ENCODE measurements at regions not wholly inside any gene's neighbourhood (a gene's known extent, or its start where the extent isn't known, plus 50 kb on each side); places are given as distances from the start of the nearest gene placed in this dataset.
"Not testable (repeated sequence)": the region's sequence is repeated elsewhere in the genome, so short reads cannot be mapped to it uniquely, and the experiment has no call there.

- Mint-ChIP-seq H3K36me3 (no peaks in the 10 kb centered on the region), H3K27ac (no peak overlapping the region), H3K9me3 (peaks cover 24% of the 10 kb centered on the region), H3K4me1 (no peaks in the 10 kb centered on the region), H3K4me3 (no peak overlapping the region), H3K27me3 (ENCODE audit: low read depth) (no peaks in the 10 kb centered on the region)
- TF ChIP-seq, protein P1, sequence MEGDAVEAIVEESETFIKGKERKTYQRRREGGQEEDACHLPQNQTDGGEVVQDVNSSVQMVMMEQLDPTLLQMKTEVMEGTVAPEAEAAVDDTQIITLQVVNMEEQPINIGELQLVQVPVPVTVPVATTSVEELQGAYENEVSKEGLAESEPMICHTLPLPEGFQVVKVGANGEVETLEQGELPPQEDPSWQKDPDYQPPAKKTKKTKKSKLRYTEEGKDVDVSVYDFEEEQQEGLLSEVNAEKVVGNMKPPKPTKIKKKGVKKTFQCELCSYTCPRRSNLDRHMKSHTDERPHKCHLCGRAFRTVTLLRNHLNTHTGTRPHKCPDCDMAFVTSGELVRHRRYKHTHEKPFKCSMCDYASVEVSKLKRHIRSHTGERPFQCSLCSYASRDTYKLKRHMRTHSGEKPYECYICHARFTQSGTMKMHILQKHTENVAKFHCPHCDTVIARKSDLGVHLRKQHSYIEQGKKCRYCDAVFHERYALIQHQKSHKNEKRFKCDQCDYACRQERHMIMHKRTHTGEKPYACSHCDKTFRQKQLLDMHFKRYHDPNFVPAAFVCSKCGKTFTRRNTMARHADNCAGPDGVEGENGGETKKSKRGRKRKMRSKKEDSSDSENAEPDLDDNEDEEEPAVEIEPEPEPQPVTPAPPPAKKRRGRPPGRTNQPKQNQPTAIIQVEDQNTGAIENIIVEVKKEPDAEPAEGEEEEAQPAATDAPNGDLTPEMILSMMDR (IDR thresholded peaks at IDR 0.05; ENCODE audit: unreplicated experiment) = no peak
- no peak for DNase-seq (ENCODE audit: low spot score in 2 of 2, unreplicated experiment in 2 of 2)
These were observed 786.3 kb downstream of the SORCS1 start for GRCh38 chr10:106378251-106378650.

DNA sequence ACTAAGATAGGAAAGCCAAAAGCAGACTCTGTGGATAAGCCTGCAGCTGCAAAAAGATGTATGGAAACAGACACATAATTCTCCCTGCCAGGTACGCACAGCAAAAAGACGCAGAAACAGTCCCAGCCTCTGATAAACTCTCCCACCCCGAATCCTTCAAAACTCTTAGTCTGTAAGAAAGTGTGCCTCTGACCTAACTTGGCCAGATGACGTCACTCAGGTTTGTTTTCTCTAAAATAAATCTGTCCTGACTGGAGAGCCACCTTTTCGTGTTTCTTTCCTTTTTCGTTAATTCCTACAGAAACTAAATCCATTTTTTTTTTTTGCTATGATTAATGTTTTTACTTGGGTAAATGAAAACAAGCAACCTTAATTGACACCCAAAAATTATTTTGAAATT lies 793.8 kb downstream of the SORCS1 start:
- no peaks in the 10 kb centered on the region for H3K36me3 Mint-ChIP-seq
- H3K9me3 Mint-ChIP-seq = no peaks in the 10 kb centered on the region
- no peak for DNase-seq (ENCODE audit: low spot score in 2 of 2, unreplicated experiment in 2 of 2)
- TF ChIP-seq, protein P1 (IDR thresholded peaks at IDR 0.05; ENCODE audit: unreplicated experiment) = no peak
- no peak overlapping the region for H3K4me3 Mint-ChIP-seq
- no peaks in the 10 kb centered on the region for H3K4me1 Mint-ChIP-seq
- H3K27me3 Mint-ChIP-seq (ENCODE audit: low read depth) = peaks cover 3% of the 10 kb centered on the region
- no peak overlapping the region for H3K27ac Mint-ChIP-seq

- H3K27me3 Mint-ChIP-seq (ENCODE audit: low read depth) = peaks cover 27% of the 10 kb centered on the region
- no peak overlapping the region for H3K4me3 Mint-ChIP-seq
- TF ChIP-seq, protein P1 (IDR thresholded peaks at IDR 0.05; ENCODE audit: unreplicated experiment) = no peak
- no peaks in the 10 kb centered on the region for H3K36me3 Mint-ChIP-seq
- no peaks in the 10 kb centered on the region for H3K4me1 Mint-ChIP-seq
- H3K27ac Mint-ChIP-seq = no peak overlapping the region
- DNase-seq (ENCODE audit: low spot score in 2 of 2, unreplicated experiment in 2 of 2) = no peak
- no peaks in the 10 kb centered on the region for H3K9me3 Mint-ChIP-seq
These were observed 803.6 kb downstream of the SORCS1 start for GRCh38 chr10:106360870-106361269.

GRCh38 chr10:106355450-106355849 lies 809.1 kb downstream of the SORCS1 start:
- no peak overlapping the region for H3K4me3 Mint-ChIP-seq
- peaks cover 39% of the 10 kb centered on the region for H3K27me3 Mint-ChIP-seq (ENCODE audit: low read depth)
- no peaks in the 10 kb centered on the region for H3K9me3 Mint-ChIP-seq
- TF ChIP-seq, protein P1 (IDR thresholded peaks at IDR 0.05; ENCODE audit: unreplicated experiment) = peak; percentile 17
- no peak overlapping the region for H3K27ac Mint-ChIP-seq
- H3K4me1 Mint-ChIP-seq = no peaks in the 10 kb centered on the region
- no peaks in the 10 kb centered on the region for H3K36me3 Mint-ChIP-seq
- no peak for DNase-seq (ENCODE audit: low spot score in 2 of 2, unreplicated experiment in 2 of 2)

- Mint-ChIP-seq H3K27me3 (ENCODE audit: low read depth) (peaks cover 39% of the 10 kb centered on the region), H3K27ac (no peak overlapping the region), H3K36me3 (no peaks in the 10 kb centered on the region), H3K9me3 (no peaks in the 10 kb centered on the region), H3K4me1 (no peaks in the 10 kb centered on the region), H3K4me3 (no peak overlapping the region)
- DNase-seq (ENCODE audit: low spot score in 2 of 2, unreplicated experiment in 2 of 2) = no peak
- TF ChIP-seq, protein P1 (IDR thresholded peaks at IDR 0.05; ENCODE audit: unreplicated experiment) = no peak
These were observed 815.6 kb downstream of the SORCS1 start for GRCh38 chr10:106348933-106349332.

DNA sequence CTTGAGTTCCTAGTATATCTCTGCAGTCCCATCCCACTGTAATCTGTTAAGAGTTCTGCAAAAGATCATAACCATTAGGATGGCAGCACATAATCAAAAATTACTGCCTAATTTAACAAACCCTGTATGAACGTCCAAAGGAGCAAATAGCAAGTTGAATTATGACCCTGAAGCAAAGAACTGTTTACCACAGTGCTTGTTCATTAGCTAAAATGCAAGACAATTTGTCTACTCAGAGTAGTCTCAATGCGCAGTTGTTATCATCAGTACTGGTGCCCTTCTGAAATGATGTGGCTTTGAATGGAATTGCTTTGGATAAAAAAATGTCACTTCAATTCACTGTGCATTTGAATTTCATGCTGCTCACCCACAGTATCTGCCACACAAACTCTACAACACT lies 817.0 kb downstream of the SORCS1 start:
- Mint-ChIP-seq H3K4me1 (no peaks in the 10 kb centered on the region), H3K4me3 (no peak overlapping the region), H3K27me3 (ENCODE audit: low read depth) (peaks cover 37% of the 10 kb centered on the region), H3K9me3 (no peaks in the 10 kb centered on the region), H3K27ac (no peak overlapping the region), H3K36me3 (no peaks in the 10 kb centered on the region)
- no peak for DNase-seq (ENCODE audit: low spot score in 2 of 2, unreplicated experiment in 2 of 2)
- TF ChIP-seq, protein P1 (IDR thresholded peaks at IDR 0.05; ENCODE audit: unreplicated experiment) = no peak

GRCh38 chr10:106343539-106343938 lies 821.0 kb downstream of the SORCS1 start:
- peaks cover 29% of the 10 kb centered on the region for H3K27me3 Mint-ChIP-seq (ENCODE audit: low read depth)
- not testable (repeated sequence) for H3K4me1 Mint-ChIP-seq, H3K4me3 Mint-ChIP-seq

More at GRCh38 chr10:106343539-106343938, 821.0 kb downstream of the SORCS1 start:
- DNase-seq (ENCODE audit: low spot score in 2 of 2, unreplicated experiment in 2 of 2); H3K36me3 Mint-ChIP-seq; H3K27ac Mint-ChIP-seq; H3K9me3 Mint-ChIP-seq: not testable (repeated sequence)

Data from mesothelial cell of epicardium (in vitro differentiated cells).